ENCODE measurements at regions not wholly inside any gene's neighbourhood (a gene's known extent, or its start where the extent isn't known, plus 50 kb on each side); places are given as distances from the start of the nearest gene placed in this dataset.

DNA sequence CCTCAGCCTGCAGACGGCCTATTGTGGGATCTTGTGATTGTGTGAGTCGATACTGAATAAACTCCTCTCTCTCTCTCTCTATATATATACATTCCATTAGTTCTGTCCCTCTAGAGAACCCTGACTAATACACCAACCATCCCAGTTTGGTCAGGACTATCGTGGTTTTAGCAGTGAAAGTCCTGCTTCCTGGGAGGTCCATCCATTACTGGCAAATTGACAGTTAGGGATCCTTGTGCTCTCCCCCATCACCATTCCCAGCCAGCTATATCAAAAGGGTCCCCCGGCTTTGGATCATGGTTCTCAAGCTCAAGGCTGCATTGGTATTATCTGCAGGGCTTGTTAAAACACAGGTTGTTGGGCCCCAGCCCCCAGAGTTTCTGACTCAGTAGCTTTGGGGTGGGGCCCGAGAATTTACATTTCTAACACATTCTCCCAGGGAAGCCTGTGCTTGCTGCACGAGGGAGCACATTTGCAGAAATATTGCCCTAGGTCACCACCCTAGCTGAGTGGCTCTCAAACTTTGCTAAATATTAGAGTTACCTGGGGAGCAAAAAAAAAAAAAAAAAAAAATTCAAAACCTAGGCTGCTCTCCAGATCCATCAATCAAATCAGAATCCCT is 899.1 kb upstream of the AUTS2 start:
- Histone ChIP-seq H3K27ac (ENCODE audit: low read depth in 1 of 2, low read length in 2 of 2) (no peak overlapping the region), H3K9ac (ENCODE audit: low read depth in 1 of 2, low read length in 2 of 2) (no peak overlapping the region), H3K36me3 (ENCODE audit: control insufficient read depth in 4 of 4, insufficient read depth in 3 of 4, low read depth in 1 of 4, low read length in 3 of 4) (no peaks in the 10 kb centered on the region), H3K4me1 (ENCODE audit: control insufficient read depth in 4 of 4, insufficient read depth in 4 of 4, low read length in 3 of 4) (no peaks in the 10 kb centered on the region), H3K4me3 (ENCODE audit: low read depth in 1 of 3, low read length in 3 of 3) (no peak overlapping the region), H3K27me3 (ENCODE audit: control insufficient read depth in 4 of 4, insufficient read depth in 4 of 4, low read length in 3 of 4) (no peaks in the 10 kb centered on the region), H3K9me3 (ENCODE audit: control insufficient read depth in 4 of 4, low read length in 3 of 4) (no peaks in the 10 kb centered on the region)
- 70% methylated on average over 6 of the region's 6 CpGs for WGBS
- TF ChIP-seq JUND (IDR thresholded peaks at IDR 0.05), result no peak
- TF ChIP-seq, protein P1, sequence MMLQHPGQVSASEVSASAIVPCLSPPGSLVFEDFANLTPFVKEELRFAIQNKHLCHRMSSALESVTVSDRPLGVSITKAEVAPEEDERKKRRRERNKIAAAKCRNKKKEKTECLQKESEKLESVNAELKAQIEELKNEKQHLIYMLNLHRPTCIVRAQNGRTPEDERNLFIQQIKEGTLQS (IDR thresholded peaks at IDR 0.05), result no peak
- TF ChIP-seq, protein P2, sequence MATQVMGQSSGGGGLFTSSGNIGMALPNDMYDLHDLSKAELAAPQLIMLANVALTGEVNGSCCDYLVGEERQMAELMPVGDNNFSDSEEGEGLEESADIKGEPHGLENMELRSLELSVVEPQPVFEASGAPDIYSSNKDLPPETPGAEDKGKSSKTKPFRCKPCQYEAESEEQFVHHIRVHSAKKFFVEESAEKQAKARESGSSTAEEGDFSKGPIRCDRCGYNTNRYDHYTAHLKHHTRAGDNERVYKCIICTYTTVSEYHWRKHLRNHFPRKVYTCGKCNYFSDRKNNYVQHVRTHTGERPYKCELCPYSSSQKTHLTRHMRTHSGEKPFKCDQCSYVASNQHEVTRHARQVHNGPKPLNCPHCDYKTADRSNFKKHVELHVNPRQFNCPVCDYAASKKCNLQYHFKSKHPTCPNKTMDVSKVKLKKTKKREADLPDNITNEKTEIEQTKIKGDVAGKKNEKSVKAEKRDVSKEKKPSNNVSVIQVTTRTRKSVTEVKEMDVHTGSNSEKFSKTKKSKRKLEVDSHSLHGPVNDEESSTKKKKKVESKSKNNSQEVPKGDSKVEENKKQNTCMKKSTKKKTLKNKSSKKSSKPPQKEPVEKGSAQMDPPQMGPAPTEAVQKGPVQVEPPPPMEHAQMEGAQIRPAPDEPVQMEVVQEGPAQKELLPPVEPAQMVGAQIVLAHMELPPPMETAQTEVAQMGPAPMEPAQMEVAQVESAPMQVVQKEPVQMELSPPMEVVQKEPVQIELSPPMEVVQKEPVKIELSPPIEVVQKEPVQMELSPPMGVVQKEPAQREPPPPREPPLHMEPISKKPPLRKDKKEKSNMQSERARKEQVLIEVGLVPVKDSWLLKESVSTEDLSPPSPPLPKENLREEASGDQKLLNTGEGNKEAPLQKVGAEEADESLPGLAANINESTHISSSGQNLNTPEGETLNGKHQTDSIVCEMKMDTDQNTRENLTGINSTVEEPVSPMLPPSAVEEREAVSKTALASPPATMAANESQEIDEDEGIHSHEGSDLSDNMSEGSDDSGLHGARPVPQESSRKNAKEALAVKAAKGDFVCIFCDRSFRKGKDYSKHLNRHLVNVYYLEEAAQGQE (IDR thresholded peaks at IDR 0.05), result no peak
- TF ChIP-seq, protein P3, sequence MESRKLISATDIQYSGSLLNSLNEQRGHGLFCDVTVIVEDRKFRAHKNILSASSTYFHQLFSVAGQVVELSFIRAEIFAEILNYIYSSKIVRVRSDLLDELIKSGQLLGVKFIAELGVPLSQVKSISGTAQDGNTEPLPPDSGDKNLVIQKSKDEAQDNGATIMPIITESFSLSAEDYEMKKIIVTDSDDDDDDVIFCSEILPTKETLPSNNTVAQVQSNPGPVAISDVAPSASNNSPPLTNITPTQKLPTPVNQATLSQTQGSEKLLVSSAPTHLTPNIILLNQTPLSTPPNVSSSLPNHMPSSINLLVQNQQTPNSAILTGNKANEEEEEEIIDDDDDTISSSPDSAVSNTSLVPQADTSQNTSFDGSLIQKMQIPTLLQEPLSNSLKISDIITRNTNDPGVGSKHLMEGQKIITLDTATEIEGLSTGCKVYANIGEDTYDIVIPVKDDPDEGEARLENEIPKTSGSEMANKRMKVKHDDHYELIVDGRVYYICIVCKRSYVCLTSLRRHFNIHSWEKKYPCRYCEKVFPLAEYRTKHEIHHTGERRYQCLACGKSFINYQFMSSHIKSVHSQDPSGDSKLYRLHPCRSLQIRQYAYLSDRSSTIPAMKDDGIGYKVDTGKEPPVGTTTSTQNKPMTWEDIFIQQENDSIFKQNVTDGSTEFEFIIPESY (IDR thresholded peaks at IDR 0.05), result no peak
- no peak for DNase-seq (ENCODE audit: low spot score)

DNA sequence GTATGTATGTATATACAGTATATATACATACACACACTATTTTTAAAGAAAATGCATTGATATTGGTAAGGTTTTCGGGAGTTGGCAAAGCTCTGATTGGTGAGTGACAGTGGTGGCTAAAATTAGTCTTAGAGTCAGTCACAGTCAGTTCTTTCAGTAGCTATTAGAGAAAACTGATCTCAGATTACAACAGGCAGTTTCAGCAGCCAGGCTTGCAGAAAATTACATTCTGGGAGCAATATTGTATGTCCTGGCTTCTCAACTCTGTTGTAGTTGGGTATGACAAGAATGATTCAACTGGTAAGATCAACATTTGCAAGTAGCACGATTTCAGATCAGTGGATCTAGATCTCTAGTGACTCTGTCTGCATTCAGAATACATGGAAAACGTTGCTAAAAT is 897.9 kb upstream of the AUTS2 start:
- Histone ChIP-seq H3K9me3 (ENCODE audit: control insufficient read depth in 4 of 4, low read length in 3 of 4) (no peaks in the 10 kb centered on the region), H3K27ac (ENCODE audit: low read depth in 1 of 2, low read length in 2 of 2) (no peak overlapping the region), H3K4me3 (ENCODE audit: low read depth in 1 of 3, low read length in 3 of 3) (no peak overlapping the region), H3K36me3 (ENCODE audit: control insufficient read depth in 4 of 4, insufficient read depth in 3 of 4, low read depth in 1 of 4, low read length in 3 of 4) (no peaks in the 10 kb centered on the region), H3K9ac (ENCODE audit: low read depth in 1 of 2, low read length in 2 of 2) (no peak overlapping the region), H3K4me1 (ENCODE audit: control insufficient read depth in 4 of 4, insufficient read depth in 4 of 4, low read length in 3 of 4) (no peaks in the 10 kb centered on the region), H3K27me3 (ENCODE audit: control insufficient read depth in 4 of 4, insufficient read depth in 4 of 4, low read length in 3 of 4) (no peaks in the 10 kb centered on the region)
- 59% methylated on average over 3 of the region's 3 CpGs for WGBS
- no peak for DNase-seq (ENCODE audit: low spot score)
- TF ChIP-seq, protein P4, sequence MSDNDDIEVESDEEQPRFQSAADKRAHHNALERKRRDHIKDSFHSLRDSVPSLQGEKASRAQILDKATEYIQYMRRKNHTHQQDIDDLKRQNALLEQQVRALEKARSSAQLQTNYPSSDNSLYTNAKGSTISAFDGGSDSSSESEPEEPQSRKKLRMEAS (IDR thresholded peaks at IDR 0.05), result no peak
- TF ChIP-seq, protein P1 (IDR thresholded peaks at IDR 0.05), result no peak
- TF ChIP-seq FOXA2 (IDR thresholded peaks at IDR 0.05) (no peak), GABPA (IDR thresholded peaks at IDR 0.05 in 1 of 2, conservative IDR thresholded peaks at IDR 0.05 in 1 of 2) (no peak)

DNA sequence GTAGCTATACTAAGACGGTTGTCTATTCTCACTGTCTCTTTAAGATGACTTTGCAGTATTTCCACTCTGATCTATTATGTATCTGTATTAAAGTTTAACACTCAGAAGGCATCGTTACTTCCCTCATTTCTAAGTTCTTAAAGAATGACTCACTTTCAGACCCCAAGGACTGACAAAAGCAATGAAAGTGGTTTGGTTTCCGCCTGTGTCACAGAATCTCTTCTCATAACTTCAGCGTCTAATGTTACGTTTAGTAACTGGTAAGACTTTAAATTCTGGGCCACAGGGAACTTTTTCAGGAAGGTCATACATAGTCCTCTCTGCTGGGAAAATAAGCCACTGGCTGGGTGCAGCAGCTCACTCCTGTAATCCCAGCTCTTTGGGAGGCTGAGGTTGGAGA is 892.0 kb upstream of the AUTS2 start:
- Histone ChIP-seq H3K27ac (ENCODE audit: low read depth in 1 of 2, low read length in 2 of 2) (no peak overlapping the region), H3K9me3 (ENCODE audit: control insufficient read depth in 4 of 4, low read length in 3 of 4) (no peaks in the 10 kb centered on the region), H3K9ac (ENCODE audit: low read depth in 1 of 2, low read length in 2 of 2) (no peak overlapping the region), H3K4me3 (ENCODE audit: low read depth in 1 of 3, low read length in 3 of 3) (no peak overlapping the region), H3K36me3 (ENCODE audit: control insufficient read depth in 4 of 4, insufficient read depth in 3 of 4, low read depth in 1 of 4, low read length in 3 of 4) (no peaks in the 10 kb centered on the region), H3K4me1 (ENCODE audit: control insufficient read depth in 4 of 4, insufficient read depth in 4 of 4, low read length in 3 of 4) (no peaks in the 10 kb centered on the region), H3K27me3 (ENCODE audit: control insufficient read depth in 4 of 4, insufficient read depth in 4 of 4, low read length in 3 of 4) (no peaks in the 10 kb centered on the region)
- no peak for TF ChIP-seq YY1 (IDR thresholded peaks at IDR 0.05)
- TF ChIP-seq HNF4A (conservative IDR thresholded peaks at IDR 0.05), result no peak
- TF ChIP-seq RAD21 (IDR thresholded peaks at IDR 0.05), result no peak
- no peak for DNase-seq (ENCODE audit: low spot score)
- WGBS, result 74% methylated on average over 5 of the region's 5 CpGs
